Uterus (tissue), 2 donors: ENCODE measurements at regions not wholly inside any gene's neighbourhood (a gene's known extent, or its start where the extent isn't known, plus 50 kb on each side); places are given as distances from the start of the nearest gene placed in this dataset.

Experiments used
- CTCF ChIP-seq, 4 experiments: fragments of 200-600 bp in 2 of 4; fragments of 450-650 bp in 2 of 4; sonication (generic) in 2 of 4; IDR thresholded peaks; one replicate each; pipeline ENCODE4 v1.5.1; 2016 to 2019; ENCODE audit warnings: antibody characterized with exemption in 4 of 4, mild to moderate bottlenecking in 2 of 4, moderate library complexity in 1 of 4
- POLR2A ChIP-seq, 2 donors: fragments of 450-650 bp; IDR thresholded peaks; one replicate each; pipeline ENCODE4 v1.6.1; 2016; ENCODE audit warnings: antibody characterized with exemption in 2 of 2, mild to moderate bottlenecking in 1 of 2, moderate library complexity in 1 of 2

- no peak for TF ChIP-seq CTCF (IDR thresholded peaks at IDR 0.05)
- no peak for TF ChIP-seq POLR2A (IDR thresholded peaks at IDR 0.05)
Measured at GRCh38 chr5:168031614-168032013, 259.8 kb upstream of the WWC1 start.
